ENCODE measurements at regions not wholly inside any gene's neighbourhood (a gene's known extent, or its start where the extent isn't known, plus 50 kb on each side); places are given as distances from the start of the nearest gene placed in this dataset.
A peak's percentile ranks its signal among the peaks of the same experiment; 100 is the strongest.

- H3K9me3 ChIP-seq (ENCODE audit: control insufficient read depth, low read length): no peaks in the 10 kb centered on the region
- H3K27me3 ChIP-seq (ENCODE audit: control insufficient read depth in 1 of 2, insufficient read depth in 2 of 2, low read length in 1 of 2): peaks cover 0 to 1% of the 10 kb centered on the region in 2 donors
- ATAC-seq (ENCODE audit: low FRiP score) (no peak), DNase-seq (no peak)
- H3K36me3 ChIP-seq (ENCODE audit: control insufficient read depth in 1 of 2, insufficient read depth in 2 of 2, low read length in 1 of 2): no peaks in the 10 kb centered on the region
- no peaks in the 10 kb centered on the region for H3K4me1 ChIP-seq (ENCODE audit: control insufficient read depth in 1 of 2, insufficient read depth in 2 of 2, low read length in 2 of 2)
- WGBS, 2 donors: 37 to 41% methylated on average over 5 of the region's 5 CpGs
- no peak overlapping the region for H3K27ac ChIP-seq (ENCODE audit: low read depth in 1 of 2, low read length in 2 of 2)
- intact Hi-C loops (cut with DNase I): no loop called here
- H3K4me3 ChIP-seq (ENCODE audit: low read length in 2 of 2): no peak overlapping the region
Measured at GRCh38 chr16:82236875-82237274, 66.9 kb upstream of the MPHOSPH6 start.

GRCh38 chr16:82236415-82236814, 66.4 kb upstream of the MPHOSPH6 start:
- 40 to 54% methylated on average over 1 of the region's 1 CpG for WGBS, 2 donors
- Histone ChIP-seq H3K9me3 (ENCODE audit: control insufficient read depth, low read length) (no peaks in the 10 kb centered on the region), H3K27ac (ENCODE audit: low read depth in 1 of 2, low read length in 2 of 2) (no peak overlapping the region), H3K4me3 (ENCODE audit: low read length in 2 of 2) (no peak overlapping the region), H3K4me1 (ENCODE audit: control insufficient read depth in 1 of 2, insufficient read depth in 2 of 2, low read length in 2 of 2) (no peaks in the 10 kb centered on the region), H3K36me3 (ENCODE audit: control insufficient read depth in 1 of 2, insufficient read depth in 2 of 2, low read length in 1 of 2) (no peaks in the 10 kb centered on the region), H3K27me3 (ENCODE audit: control insufficient read depth in 1 of 2, insufficient read depth in 2 of 2, low read length in 1 of 2) (peaks cover 0 to 1% of the 10 kb centered on the region in 2 donors)
- DNase-seq (no peak), ATAC-seq (ENCODE audit: low FRiP score) (no peak)
- intact Hi-C loops (cut with DNase I): no loop called here

- ATAC-seq (ENCODE audit: low FRiP score) (no peak), DNase-seq (no peak)
- Histone ChIP-seq H3K9me3 (ENCODE audit: control insufficient read depth, low read length) (no peaks in the 10 kb centered on the region), H3K36me3 (ENCODE audit: control insufficient read depth in 1 of 2, insufficient read depth in 2 of 2, low read length in 1 of 2) (no peaks in the 10 kb centered on the region), H3K4me1 (ENCODE audit: control insufficient read depth in 1 of 2, insufficient read depth in 2 of 2, low read length in 2 of 2) (no peaks in the 10 kb centered on the region), H3K4me3 (ENCODE audit: low read length in 2 of 2) (no peak overlapping the region), H3K27ac (ENCODE audit: low read depth in 1 of 2, low read length in 2 of 2) (no peak overlapping the region), H3K27me3 (ENCODE audit: control insufficient read depth in 1 of 2, insufficient read depth in 2 of 2, low read length in 1 of 2) (peaks cover 0 to 1% of the 10 kb centered on the region in 2 donors)
- 88 to 92% methylated on average over 2 of the region's 2 CpGs for WGBS, 2 donors
- intact Hi-C loops (cut with DNase I): no loop called here
Measured at GRCh38 chr16:82232806-82233205, 62.8 kb upstream of the MPHOSPH6 start.

DNA sequence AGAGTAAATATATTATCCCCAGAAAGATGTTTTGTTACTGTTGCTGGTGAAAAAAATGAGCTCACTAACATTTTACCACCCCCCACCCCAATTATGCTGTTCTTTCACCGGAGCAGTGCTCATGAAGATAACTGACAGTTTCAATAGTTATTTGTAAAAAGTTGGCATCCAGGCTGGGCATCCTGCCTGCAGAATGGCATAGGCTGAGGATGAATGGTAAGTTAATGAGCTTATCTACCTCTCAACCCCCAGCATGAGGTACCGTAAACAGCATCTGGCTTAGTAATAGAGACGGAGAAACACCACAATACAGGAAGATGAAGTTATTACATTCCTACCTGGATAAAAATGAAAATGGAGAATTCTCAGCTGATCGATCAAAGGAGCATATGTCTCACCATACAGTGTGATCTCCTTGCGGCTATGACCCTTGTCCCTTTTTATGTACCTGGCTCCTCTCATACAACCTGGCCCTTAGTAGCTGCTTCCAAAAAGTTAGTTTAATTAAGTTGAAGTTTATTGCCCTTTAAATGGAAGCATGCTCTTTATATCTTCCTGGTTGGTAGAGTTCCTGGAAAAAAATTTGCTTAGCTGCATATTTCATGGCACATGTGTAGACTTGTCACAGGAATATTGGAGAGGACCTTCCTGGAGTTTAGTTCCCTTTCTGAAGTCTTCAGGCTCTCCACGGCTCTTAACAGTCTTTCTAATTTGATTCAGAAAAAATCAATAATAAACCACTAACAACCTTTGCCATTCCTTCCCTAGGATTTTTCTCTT, 61.2 kb upstream of the MPHOSPH6 start:
- H3K4me1 ChIP-seq (ENCODE audit: control insufficient read depth in 1 of 2, insufficient read depth in 2 of 2, low read length in 2 of 2): no peaks in the 10 kb centered on the region
- 80 to 81% methylated on average over 6 of the region's 6 CpGs for WGBS, 2 donors
- DNase-seq (no peak), ATAC-seq (ENCODE audit: low FRiP score) (no peak)
- no peaks in the 10 kb centered on the region for H3K36me3 ChIP-seq (ENCODE audit: control insufficient read depth in 1 of 2, insufficient read depth in 2 of 2, low read length in 1 of 2)
- H3K27ac ChIP-seq (ENCODE audit: low read depth in 1 of 2, low read length in 2 of 2): no peak overlapping the region
- H3K27me3 ChIP-seq (ENCODE audit: control insufficient read depth in 1 of 2, insufficient read depth in 2 of 2, low read length in 1 of 2): peaks cover 0 to under 1% of the 10 kb centered on the region in 2 donors
- intact Hi-C loops (cut with DNase I): no loop called here
- H3K4me3 ChIP-seq (ENCODE audit: low read length in 2 of 2): no peak overlapping the region
- H3K9me3 ChIP-seq (ENCODE audit: control insufficient read depth, low read length): no peaks in the 10 kb centered on the region

GRCh38 chr16:82229800-82230619, 60.0 kb upstream of the MPHOSPH6 start:
- 51 to 52% methylated on average over 6 of the region's 6 CpGs for WGBS, 2 donors
- no peaks in the 10 kb centered on the region for H3K9me3 ChIP-seq (ENCODE audit: control insufficient read depth, low read length)
- H3K4me3 ChIP-seq (ENCODE audit: low read length in 2 of 2): no peak overlapping the region
- no peak overlapping the region for H3K27ac ChIP-seq (ENCODE audit: low read depth in 1 of 2, low read length in 2 of 2)
- no peaks in the 10 kb centered on the region for H3K4me1 ChIP-seq (ENCODE audit: control insufficient read depth in 1 of 2, insufficient read depth in 2 of 2, low read length in 2 of 2)
- DNase-seq (peak in 1 of 2 donors; percentile 56), ATAC-seq (ENCODE audit: low FRiP score) (no peak)
- H3K27me3 ChIP-seq (ENCODE audit: control insufficient read depth in 1 of 2, insufficient read depth in 2 of 2, low read length in 1 of 2): no peaks in the 10 kb centered on the region
- intact Hi-C loops (cut with DNase I): loop anchor here in 1 of 2 donors (10.0 kb wide), 1 partner anchor 335 kb away; no protein-coding TSS in a partner anchor
- H3K36me3 ChIP-seq (ENCODE audit: control insufficient read depth in 1 of 2, insufficient read depth in 2 of 2, low read length in 1 of 2): no peaks in the 10 kb centered on the region

DNA sequence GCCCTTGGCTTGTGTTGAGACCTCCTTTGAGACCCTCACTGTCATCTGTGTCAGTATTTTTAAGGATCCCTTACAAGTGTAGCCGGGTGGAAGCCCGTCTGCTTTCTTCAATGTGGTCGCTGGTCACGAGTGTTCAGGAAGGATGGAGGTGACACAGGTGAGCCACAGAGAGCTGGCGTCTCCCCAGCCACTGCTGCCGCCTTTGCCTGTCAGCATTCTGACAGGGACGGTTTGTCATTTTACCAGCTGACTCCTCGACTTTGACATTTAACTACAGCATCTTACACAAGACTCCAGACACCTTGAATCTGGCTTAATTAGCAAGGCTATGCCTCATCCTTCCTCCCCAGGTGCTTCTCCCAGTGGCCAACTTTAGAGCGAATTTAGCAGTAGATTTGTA, 56.3 kb upstream of the MPHOSPH6 start:
- H3K4me1 ChIP-seq (ENCODE audit: control insufficient read depth in 1 of 2, insufficient read depth in 2 of 2, low read length in 2 of 2): no peaks in the 10 kb centered on the region
- H3K9me3 ChIP-seq (ENCODE audit: control insufficient read depth, low read length): peaks cover 2% of the 10 kb centered on the region

GRCh38 chr16:82224821-82225220, 54.8 kb upstream of the MPHOSPH6 start:
- Histone ChIP-seq H3K4me1 (ENCODE audit: control insufficient read depth in 1 of 2, insufficient read depth in 2 of 2, low read length in 2 of 2) (no peaks in the 10 kb centered on the region), H3K4me3 (ENCODE audit: low read length in 2 of 2) (no peak overlapping the region), H3K9me3 (ENCODE audit: control insufficient read depth, low read length) (peaks cover 2% of the 10 kb centered on the region), H3K27me3 (ENCODE audit: control insufficient read depth in 1 of 2, insufficient read depth in 2 of 2, low read length in 1 of 2) (no peaks in the 10 kb centered on the region), H3K36me3 (ENCODE audit: control insufficient read depth in 1 of 2, insufficient read depth in 2 of 2, low read length in 1 of 2) (no peaks in the 10 kb centered on the region), H3K27ac (ENCODE audit: low read depth in 1 of 2, low read length in 2 of 2) (no peak overlapping the region)
- intact Hi-C loops (cut with DNase I): loop anchor here (5.0 to 10.0 kb wide), 2 partner anchors 158 to 330 kb away; no protein-coding TSS in a partner anchor
- DNase-seq (no peak), ATAC-seq (ENCODE audit: low FRiP score) (no peak)
- WGBS, 2 donors: 77 to 81% methylated on average over 2 of the region's 2 CpGs

More for the DNA sequence above, 56.3 kb upstream of the MPHOSPH6 start:
- no peak for DNase-seq
- H3K4me3 ChIP-seq (ENCODE audit: low read length in 2 of 2): no peak overlapping the region
- no peaks in the 10 kb centered on the region for H3K27me3 ChIP-seq (ENCODE audit: control insufficient read depth in 1 of 2, insufficient read depth in 2 of 2, low read length in 1 of 2)
- intact Hi-C loops (cut with DNase I): loop anchor here in 1 of 2 donors (10.0 kb wide), 1 partner anchor 332 kb away; no protein-coding TSS in a partner anchor
- 68 to 69% methylated on average over 9 of the region's 9 CpGs for WGBS, 2 donors
- no peak for ATAC-seq (ENCODE audit: low FRiP score)
- H3K36me3 ChIP-seq (ENCODE audit: control insufficient read depth in 1 of 2, insufficient read depth in 2 of 2, low read length in 1 of 2): no peaks in the 10 kb centered on the region
- no peak overlapping the region for H3K27ac ChIP-seq (ENCODE audit: low read depth in 1 of 2, low read length in 2 of 2)

DNA sequence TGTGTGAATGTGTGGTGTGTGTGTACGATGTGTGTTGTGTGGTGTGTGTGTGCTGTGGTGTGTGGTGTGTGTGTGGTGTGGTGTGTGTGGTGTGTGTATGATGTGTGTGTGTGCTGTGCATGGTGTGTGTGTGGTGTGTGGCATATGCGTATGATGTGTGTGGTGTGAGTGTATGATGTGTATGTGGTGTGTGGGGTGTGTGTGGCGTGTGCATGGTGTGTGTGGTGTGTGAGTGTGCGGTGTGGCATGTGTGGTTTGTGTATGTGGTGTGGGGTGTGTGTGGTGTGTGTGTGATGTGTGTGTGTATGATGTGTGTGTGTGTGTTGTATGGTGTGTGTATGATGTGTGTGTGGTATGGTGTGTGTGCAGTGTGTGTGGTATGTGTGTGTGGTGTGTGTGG, 50.5 kb upstream of the MPHOSPH6 start:
- Histone ChIP-seq H3K4me1 (ENCODE audit: control insufficient read depth in 1 of 2, insufficient read depth in 2 of 2, low read length in 2 of 2) (no peaks in the 10 kb centered on the region), H3K4me3 (ENCODE audit: low read length in 2 of 2) (no peak overlapping the region), H3K36me3 (ENCODE audit: control insufficient read depth in 1 of 2, insufficient read depth in 2 of 2, low read length in 1 of 2) (no peaks in the 10 kb centered on the region), H3K27ac (ENCODE audit: low read depth in 1 of 2, low read length in 2 of 2) (no peak overlapping the region), H3K9me3 (ENCODE audit: control insufficient read depth, low read length) (peaks cover 2% of the 10 kb centered on the region), H3K27me3 (ENCODE audit: control insufficient read depth in 1 of 2, insufficient read depth in 2 of 2, low read length in 1 of 2) (no peaks in the 10 kb centered on the region)
- intact Hi-C loops (cut with DNase I): loop anchor here (5.0 to 10.0 kb wide), 2 partner anchors 153 to 326 kb away; no protein-coding TSS in a partner anchor
- 92 to 93% methylated on average over 4 of the region's 4 CpGs for WGBS, 2 donors
- no peak for DNase-seq
- ATAC-seq (ENCODE audit: low FRiP score): no peak
